H1 (cell line): ENCODE measurements at regions not wholly inside any gene's neighbourhood (a gene's known extent, or its start where the extent isn't known, plus 50 kb on each side); places are given as distances from the start of the nearest gene placed in this dataset.

Experiments
- CTCF ChIA-PET: fragments of 300-600 bp; sonication (Branson Sonifier 250); formaldehyde crosslinking; loops from one replicate; lab custom pipeline; 2021; ENCODE audit not compliant: partially characterized antibody; lab: Charles Lee
- POLR2A ChIA-PET: fragments of 300-600 bp; sonication (Branson Sonifier 250); formaldehyde crosslinking; loops from one replicate; lab custom pipeline; 2021; ENCODE audit warnings: inconsistent platforms; ENCODE audit not compliant: partially characterized antibody; lab: Charles Lee
- DNase-seq, 2 experiments: peaks; one replicate each; pipeline versions ENCODE4 v3.0.0 to v3.0.0-alpha.2; 2010 to 2022; ENCODE audit warnings: low spot score in 2 of 2, low read depth in 1 of 2, mixed read lengths in 1 of 2
- FAIRE-seq: peaks from 2 replicates; lab custom pipeline; 2011; peaks lifted over from hg19 to GRCh38; lab: Jason Lieb, UNC
- H2AFZ ChIP-seq: 2 replicates; pipeline ENCODE4 v1.8.1; 2012; ENCODE audit warnings: low read length, inconsistent platforms
- H2AK5ac ChIP-seq: 2 replicates; pipeline ENCODE4 v1.6.1; 2013; ENCODE audit warnings: low read depth, low read length
- H2BK120ac ChIP-seq: replicated peaks from 2 replicates; pipeline ENCODE3; 2013; ENCODE audit warnings: low read depth, low read length, inconsistent platforms
- H2BK12ac ChIP-seq: 2 replicates; pipeline ENCODE4 v1.6.1; 2013; ENCODE audit warnings: low read depth, low read length
- H2BK15ac ChIP-seq: 2 replicates; pipeline ENCODE4 v1.6.1; 2013; ENCODE audit warnings: low read length
- H2BK20ac ChIP-seq: 2 replicates; pipeline ENCODE4 v1.6.1; 2013; ENCODE audit warnings: low read length
- H2BK5ac ChIP-seq: 2 replicates; pipeline ENCODE4 v1.6.1; 2013; ENCODE audit warnings: low read depth, low read length
- H3K14ac ChIP-seq: 2 replicates; pipeline ENCODE4 v1.6.1; 2013; ENCODE audit warnings: inconsistent platforms; ENCODE audit not compliant: insufficient read length
- H3K18ac ChIP-seq: 2 replicates; pipeline ENCODE4 v1.6.1; 2013; ENCODE audit warnings: low read length; ENCODE audit errors: extremely low read depth
- H3K23ac ChIP-seq: 2 replicates; pipeline ENCODE4 v1.6.1; 2013; ENCODE audit warnings: inconsistent platforms; ENCODE audit not compliant: insufficient read length
- H3K23me2 ChIP-seq: 2 replicates; pipeline ENCODE4 v1.6.1; 2013; ENCODE audit warnings: low read depth, low read length
- H3K27ac ChIP-seq: 2 replicates; pipeline ENCODE4 v1.6.1; 2011; ENCODE audit warnings: low read depth, low read length, inconsistent platforms
- H3K27me3 ChIP-seq, 4 experiments: replicated peaks in 1 of 4; 1 replicate in 1 of 4; 2 replicates in 3 of 4; pipeline versions ENCODE4 v1.6.1 to v1.8.1; 2011 to 2013; ENCODE audit warnings: low read length in 3 of 4, mild to moderate bottlenecking in 3 of 4, inconsistent platforms in 2 of 4, mixed read lengths in 2 of 4, moderate library complexity in 1 of 4; ENCODE audit not compliant: control insufficient read depth in 3 of 4, insufficient read depth in 3 of 4; ENCODE audit errors: extremely low read depth in 1 of 4
- H3K36me3 ChIP-seq, 4 experiments: 2 replicates each; pipeline versions ENCODE4 v1.6.1 to v1.8.1; 2011 to 2013; ENCODE audit warnings: mild to moderate bottlenecking in 4 of 4, low read length in 3 of 4, moderate library complexity in 2 of 4, control low read depth in 1 of 4, inconsistent platforms in 1 of 4; ENCODE audit not compliant: insufficient read depth in 4 of 4, control insufficient read depth in 2 of 4
- H3K4ac ChIP-seq: replicated peaks from 2 replicates; pipeline ENCODE3; 2013; ENCODE audit warnings: low read length, low read depth, mixed read lengths, inconsistent platforms; ENCODE audit not compliant: insufficient read length
- H3K4me1 ChIP-seq, 4 experiments: replicated peaks in 1 of 4; 1 replicate in 1 of 4; 2 replicates in 3 of 4; pipeline versions ENCODE4 v1.6.1 to v1.8.1; 2011 to 2013; ENCODE audit warnings: low read length in 3 of 4, inconsistent platforms in 2 of 4, mixed read lengths in 1 of 4; ENCODE audit not compliant: insufficient read depth in 4 of 4, control insufficient read depth in 3 of 4
- H3K4me2 ChIP-seq, 2 experiments: 2 replicates each; pipeline versions ENCODE4 v1.6.1 to v1.8.1; 2011 to 2013; ENCODE audit warnings: low read depth in 2 of 2, low read length in 2 of 2, control low read depth in 1 of 2, inconsistent platforms in 1 of 2, mild to moderate bottlenecking in 1 of 2; ENCODE audit not compliant: insufficient read depth in 1 of 2
- H3K4me3 ChIP-seq, 4 experiments: fragments of 200-600, 300-600 bp in 1 of 4; sonication (generic), shearing (Covaris generic), sonication (Bioruptor Twin) in 1 of 4; 2 replicates each; pipeline versions ENCODE4 v1.5.1 to v1.8.1; 2011 to 2016; ENCODE audit warnings: low read length in 4 of 4, low read depth in 3 of 4, control low read depth in 2 of 4, inconsistent platforms in 2 of 4, mild to moderate bottlenecking in 2 of 4, mixed read lengths in 1 of 4, moderate library complexity in 1 of 4; ENCODE audit not compliant: insufficient read depth in 2 of 4; ENCODE audit errors: extremely low read depth in 1 of 4
- H3K56ac ChIP-seq: replicated peaks from 2 replicates; pipeline ENCODE3; 2013; ENCODE audit warnings: low read depth, mild to moderate bottlenecking, mixed read lengths, low read length, inconsistent platforms; ENCODE audit not compliant: insufficient read length
- H3K79me1 ChIP-seq: 2 replicates; pipeline ENCODE4 v1.6.1; 2013; ENCODE audit warnings: low read depth, low read length, control low read depth
- H3K79me2 ChIP-seq, 2 experiments: 2 replicates each; pipeline versions ENCODE4 v1.6.1 to v1.8.1; 2012 to 2013; ENCODE audit warnings: low read length in 2 of 2, mild to moderate bottlenecking in 2 of 2, inconsistent platforms in 1 of 2; ENCODE audit not compliant: insufficient read depth in 2 of 2, control insufficient read depth in 1 of 2
- H3K9ac ChIP-seq, 4 experiments: replicated peaks in 1 of 4; 1 replicate in 1 of 4; 2 replicates in 3 of 4; pipeline versions ENCODE4 v1.6.1 to v1.8.1; 2011 to 2013; ENCODE audit warnings: low read depth in 3 of 4, low read length in 3 of 4, control low read depth in 2 of 4, mild to moderate bottlenecking in 2 of 4, moderate library complexity in 2 of 4, inconsistent platforms in 1 of 4; ENCODE audit errors: extremely low read depth in 1 of 4
- H3K9me3 ChIP-seq, 2 experiments: 2 replicates each; pipeline versions ENCODE4 v1.6.1 to v1.8.1; 2012 to 2013; ENCODE audit warnings: mild to moderate bottlenecking in 2 of 2, moderate library complexity in 2 of 2, control low read depth in 1 of 2, inconsistent platforms in 1 of 2, low read depth in 1 of 2, low read length in 1 of 2, mixed read lengths in 1 of 2; ENCODE audit not compliant: insufficient read depth in 2 of 2
- H4K20me1 ChIP-seq, 2 experiments: replicated peaks in 1 of 2; 2 replicates each; pipeline versions ENCODE3 to v1.8.1; 2011 to 2013; ENCODE audit warnings: inconsistent platforms in 2 of 2, low read length in 2 of 2, mild to moderate bottlenecking in 1 of 2; ENCODE audit not compliant: insufficient read depth in 2 of 2, control insufficient read depth in 1 of 2
- H4K5ac ChIP-seq: 2 replicates; pipeline ENCODE4 v1.6.1; 2013; ENCODE audit warnings: low read length, low read depth, mixed read lengths, inconsistent platforms; ENCODE audit not compliant: insufficient read length
- H4K8ac ChIP-seq: 2 replicates; pipeline ENCODE4 v1.8.0; 2013; ENCODE audit warnings: mild to moderate bottlenecking, moderate library complexity, low read length, inconsistent platforms; ENCODE audit not compliant: insufficient read depth; ENCODE audit errors: extremely low read depth
- H4K91ac ChIP-seq: replicated peaks from 2 replicates; pipeline ENCODE3; 2013; ENCODE audit warnings: low read length, mixed read lengths, inconsistent platforms; ENCODE audit not compliant: insufficient read length
- CBX8 ChIP-seq: fragments of 300-800, 300-1000 bp; sonication (generic); IDR thresholded peaks from 2 replicates; pipeline ENCODE4 v1.7.1; 2016; ENCODE audit warnings: low read depth, low read length, borderline replicate concordance
- CHD1 ChIP-seq: IDR thresholded peaks from 2 replicates; pipeline ENCODE4 v1.6.1; 2012; ENCODE audit warnings: low read depth, low read length, improper control_type of control experiment
- FOSL1 ChIP-seq: IDR thresholded peaks from 2 replicates; pipeline ENCODE4 v1.6.1; 2011; ENCODE audit warnings: mild to moderate bottlenecking, low read depth, low read length, moderate library complexity; ENCODE audit not compliant: insufficient read depth
- GABPA ChIP-seq: IDR thresholded peaks from 2 replicates; pipeline ENCODE4 v1.6.1; 2011; ENCODE audit warnings: mild to moderate bottlenecking, low read length, moderate library complexity, borderline replicate concordance; ENCODE audit not compliant: insufficient read depth
- GTF2F1 ChIP-seq: IDR thresholded peaks from 2 replicates; pipeline ENCODE4 v1.6.1; 2012; ENCODE audit warnings: low read depth, low read length, improper control_type of control experiment, borderline replicate concordance
- KDM1A ChIP-seq: fragments of 200-600, 300-600 bp; sonication (generic); IDR thresholded peaks from 2 replicates; pipeline ENCODE4 v1.7.1; 2016; ENCODE audit warnings: mild to moderate bottlenecking, low read length, borderline replicate concordance
- KDM5A ChIP-seq: fragments of 200-600 bp; IDR thresholded peaks from 2 replicates; pipeline ENCODE4 v1.7.1; 2012; ENCODE audit warnings: mild to moderate bottlenecking, low read length, inconsistent platforms, mixed read lengths
- POLR2A ChIP-seq, 2 experiments: IDR thresholded peaks; 1 replicate in 1 of 2; 2 replicates in 1 of 2; pipeline ENCODE4 v1.6.1; 2011; ENCODE audit warnings: low read depth in 2 of 2, low read length in 2 of 2, mild to moderate bottlenecking in 2 of 2; ENCODE audit errors: control extremely low read depth in 1 of 2
- RFX5 ChIP-seq: IDR thresholded peaks from 2 replicates; pipeline ENCODE4 v1.6.1; 2011; ENCODE audit warnings: low read depth, low read length, improper control_type of control experiment, borderline replicate concordance
- SIRT6 ChIP-seq: IDR thresholded peaks from one replicate; pipeline ENCODE4 v1.7.1; 2012; ENCODE audit warnings: low read length, inconsistent platforms
- TAF7 ChIP-seq: optimal IDR thresholded peaks from 2 replicates; pipeline ENCODE3; 2011; ENCODE audit warnings: low read depth, mild to moderate bottlenecking, inconsistent platforms, low read length, moderate library complexity, borderline replicate concordance
- WGBS, 2 experiments: shearing (Covaris generic) in 1 of 2; methylation state at CpG; one replicate each; pipeline versions ENCODE4 v1.1.6 to v1.1.7; 2013 to 2015; ENCODE audit warnings: low lambda C conversion rate in 2 of 2, mixed read lengths in 2 of 2, inconsistent platforms in 1 of 2, low coverage in 1 of 2, missing lambda C conversion rate in 1 of 2; ENCODE audit not compliant: insufficient replicate concordance in 2 of 2, insufficient coverage in 1 of 2, insufficient read length in 1 of 2; ENCODE audit errors: extremely low coverage in 1 of 2, missing lambda C conversion rate in 1 of 2; 5-methylcytosine and 5-hydroxymethylcytosine counted together

DNA sequence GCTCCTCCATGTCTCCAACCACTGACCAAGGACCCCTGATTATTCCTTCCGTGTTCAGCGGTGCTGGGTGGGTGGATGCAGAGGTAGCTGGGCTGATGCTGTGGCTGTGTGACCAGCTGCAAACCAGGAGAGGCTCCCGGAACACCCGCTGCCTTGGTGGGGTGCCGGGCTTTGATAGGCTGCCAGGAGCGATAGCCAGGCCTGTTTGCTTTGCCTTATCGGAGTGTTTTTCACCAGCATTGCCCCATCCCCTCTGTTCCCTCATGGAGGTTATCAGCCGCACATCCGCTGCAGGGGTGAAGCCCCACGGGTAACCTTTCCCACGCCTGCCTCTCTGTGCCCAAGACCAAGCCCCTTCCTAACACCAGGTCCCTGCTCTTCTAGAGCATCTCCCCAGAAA is 354.3 kb downstream of the C16orf95 start:
- no peak for FAIRE-seq
- Histone ChIP-seq H3K4me1 (peaks cover 0 to 2% (median 0%) of the 10 kb centered on the region in 4 experiments; a peak in 2 of 7 replicates), H2AK5ac (no peak overlapping the region), H3K27ac (no peak overlapping the region), H4K5ac (no peak overlapping the region), H3K4ac (no peak overlapping the region), H2BK15ac (no peak overlapping the region), H2BK120ac (no peak overlapping the region), H3K79me2 (no peaks in the 10 kb centered on the region), H3K18ac (no peak overlapping the region), H3K36me3 (no peaks in the 10 kb centered on the region), H3K9me3 (no peaks in the 10 kb centered on the region)
- 94% methylated on average over 11 of the region's 11 CpGs; no CpG with 5 or more reads in 1 of the 2 experiments for WGBS, 2 experiments
- TF ChIP-seq RFX5 (no peak), GTF2F1 (no peak), TAF7 (no peak), POLR2A (IDR thresholded peaks at IDR 0.05; ENCODE audit: control extremely low read depth in 1 of 2, low read depth in 2 of 2, low read length in 2 of 2) (no peak), CBX8 (no peak), KDM5A (no peak), FOSL1 (no peak), CHD1 (no peak), GABPA (no peak), SIRT6 (no peak), KDM1A (no peak)
- TF ChIP-seq, all 59 proteins: peak for 0
- Histone ChIP-seq H2BK12ac (no peak overlapping the region), H3K9ac (no peak overlapping the region), H3K14ac (no peak overlapping the region), H4K8ac (no peak overlapping the region), H3K23me2 (no peaks in the 10 kb centered on the region), H4K91ac (no peak overlapping the region), H2AFZ (no peak overlapping the region), H2BK5ac (no peak overlapping the region), H2BK20ac (no peak overlapping the region), H3K4me3 (no peak overlapping the region), H3K79me1 (no peaks in the 10 kb centered on the region), H4K20me1 (no peaks in the 10 kb centered on the region), H3K56ac (no peak overlapping the region), H3K4me2 (no peak overlapping the region), H3K27me3 (no peaks in the 10 kb centered on the region; a peak in 1 of 7 replicates), H3K23ac (no peak overlapping the region)
- no peak for DNase-seq
- POLR2A ChIA-PET: no interaction called here
- CTCF ChIA-PET: no interaction called here
